ENCODE measurements at regions not wholly inside any gene's neighbourhood (a gene's known extent, or its start where the extent isn't known, plus 50 kb on each side); places are given as distances from the start of the nearest gene placed in this dataset.

DNA sequence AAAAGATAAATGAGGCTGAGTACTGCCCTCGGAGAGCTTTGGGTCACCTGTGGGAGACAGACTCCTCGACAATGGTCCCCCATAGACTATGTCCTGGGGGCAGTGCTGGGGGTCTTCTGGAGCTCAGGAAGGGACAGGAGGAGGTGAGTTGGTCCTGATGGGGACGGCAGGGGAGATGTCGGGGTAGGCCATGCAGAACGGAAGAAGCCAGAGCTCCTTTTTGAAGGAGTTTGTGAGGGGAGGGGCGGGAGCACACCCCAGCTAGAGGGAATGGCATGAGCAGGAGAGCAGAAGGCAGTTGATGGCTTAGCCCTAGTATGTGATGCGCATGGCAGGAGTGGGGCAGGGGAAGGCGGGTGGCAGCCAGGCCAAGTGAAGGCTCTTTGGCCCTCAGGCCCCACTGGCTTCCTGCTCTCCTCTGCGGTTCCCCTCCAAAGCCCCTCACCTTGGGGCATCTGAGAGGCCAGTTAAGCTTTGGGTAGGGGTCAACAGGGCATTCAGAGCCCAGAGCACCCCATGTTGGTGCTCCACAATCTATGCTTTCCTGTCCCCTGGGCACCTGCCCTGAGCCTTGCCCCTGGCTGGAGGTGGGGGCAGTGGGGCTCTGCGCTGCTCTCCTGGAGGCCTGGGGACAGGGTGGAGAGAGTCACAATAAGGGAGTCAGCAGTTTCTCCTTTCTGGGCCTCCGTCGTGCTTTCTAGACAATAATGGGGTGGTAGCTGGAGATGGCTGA, 179.3 kb downstream of the SMAD6 start:
- H3K4me3 ChIP-seq (ENCODE audit: low read depth in 1 of 2, low read length in 1 of 2): no peak overlapping the region
- no peaks in the 10 kb centered on the region for H3K27me3 ChIP-seq
- H3K9me3 ChIP-seq: no peaks in the 10 kb centered on the region
- no peaks in the 10 kb centered on the region for H3K4me1 ChIP-seq (ENCODE audit: control insufficient read depth in 1 of 2, insufficient read depth in 1 of 2, low read depth in 1 of 2, low read length in 1 of 2)
- H3K27ac ChIP-seq: no peak overlapping the region
- TF ChIP-seq, protein P1, sequence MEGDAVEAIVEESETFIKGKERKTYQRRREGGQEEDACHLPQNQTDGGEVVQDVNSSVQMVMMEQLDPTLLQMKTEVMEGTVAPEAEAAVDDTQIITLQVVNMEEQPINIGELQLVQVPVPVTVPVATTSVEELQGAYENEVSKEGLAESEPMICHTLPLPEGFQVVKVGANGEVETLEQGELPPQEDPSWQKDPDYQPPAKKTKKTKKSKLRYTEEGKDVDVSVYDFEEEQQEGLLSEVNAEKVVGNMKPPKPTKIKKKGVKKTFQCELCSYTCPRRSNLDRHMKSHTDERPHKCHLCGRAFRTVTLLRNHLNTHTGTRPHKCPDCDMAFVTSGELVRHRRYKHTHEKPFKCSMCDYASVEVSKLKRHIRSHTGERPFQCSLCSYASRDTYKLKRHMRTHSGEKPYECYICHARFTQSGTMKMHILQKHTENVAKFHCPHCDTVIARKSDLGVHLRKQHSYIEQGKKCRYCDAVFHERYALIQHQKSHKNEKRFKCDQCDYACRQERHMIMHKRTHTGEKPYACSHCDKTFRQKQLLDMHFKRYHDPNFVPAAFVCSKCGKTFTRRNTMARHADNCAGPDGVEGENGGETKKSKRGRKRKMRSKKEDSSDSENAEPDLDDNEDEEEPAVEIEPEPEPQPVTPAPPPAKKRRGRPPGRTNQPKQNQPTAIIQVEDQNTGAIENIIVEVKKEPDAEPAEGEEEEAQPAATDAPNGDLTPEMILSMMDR (IDR thresholded peaks at IDR 0.05): no peak
- H3K36me3 ChIP-seq: no peaks in the 10 kb centered on the region

DNA sequence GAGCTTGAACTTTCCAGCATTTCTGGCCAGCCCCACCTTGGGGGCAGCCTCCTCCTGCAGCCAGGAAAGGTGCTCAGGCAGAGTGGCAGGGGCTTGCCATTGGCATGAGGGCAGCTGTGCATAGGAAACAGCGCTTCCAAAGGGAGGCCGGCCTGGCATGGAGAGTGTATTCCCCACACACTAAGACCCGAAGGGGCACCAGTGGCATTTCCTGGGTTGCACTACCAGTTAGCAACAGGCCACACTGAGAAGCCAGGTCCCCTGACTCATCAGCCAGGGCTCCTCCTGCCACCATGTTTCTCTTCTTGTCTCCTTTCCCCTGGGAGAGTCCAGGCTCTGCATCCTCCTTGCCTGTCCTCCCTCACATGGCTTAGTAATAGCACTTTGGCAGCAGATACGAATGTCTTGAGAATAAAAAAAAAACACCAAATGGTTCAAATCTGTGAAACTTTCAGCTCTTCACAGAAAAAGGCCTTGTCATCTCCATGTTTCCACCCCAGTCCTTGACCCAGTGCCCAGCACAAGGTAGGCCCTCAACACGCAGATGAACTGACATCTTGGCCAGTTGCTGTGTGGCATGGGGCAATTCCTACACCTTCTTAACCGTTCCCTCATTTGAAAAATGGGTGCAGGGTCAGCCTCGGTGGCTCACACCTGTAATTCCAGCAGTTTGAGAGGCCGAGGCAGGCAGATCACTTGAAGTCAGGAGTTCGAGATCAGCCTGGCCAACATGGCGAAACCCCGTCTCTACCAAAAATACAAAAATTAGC, 180.4 kb downstream of the SMAD6 start:
- H3K4me1 ChIP-seq (ENCODE audit: control insufficient read depth in 1 of 2, insufficient read depth in 1 of 2, low read depth in 1 of 2, low read length in 1 of 2): no peaks in the 10 kb centered on the region
- H3K36me3 ChIP-seq: no peaks in the 10 kb centered on the region
- no peaks in the 10 kb centered on the region for H3K27me3 ChIP-seq
- no peak overlapping the region for H3K27ac ChIP-seq
- H3K4me3 ChIP-seq (ENCODE audit: low read depth in 1 of 2, low read length in 1 of 2): no peak overlapping the region
- no peaks in the 10 kb centered on the region for H3K9me3 ChIP-seq
- TF ChIP-seq, protein P1 (IDR thresholded peaks at IDR 0.05): no peak

DNA sequence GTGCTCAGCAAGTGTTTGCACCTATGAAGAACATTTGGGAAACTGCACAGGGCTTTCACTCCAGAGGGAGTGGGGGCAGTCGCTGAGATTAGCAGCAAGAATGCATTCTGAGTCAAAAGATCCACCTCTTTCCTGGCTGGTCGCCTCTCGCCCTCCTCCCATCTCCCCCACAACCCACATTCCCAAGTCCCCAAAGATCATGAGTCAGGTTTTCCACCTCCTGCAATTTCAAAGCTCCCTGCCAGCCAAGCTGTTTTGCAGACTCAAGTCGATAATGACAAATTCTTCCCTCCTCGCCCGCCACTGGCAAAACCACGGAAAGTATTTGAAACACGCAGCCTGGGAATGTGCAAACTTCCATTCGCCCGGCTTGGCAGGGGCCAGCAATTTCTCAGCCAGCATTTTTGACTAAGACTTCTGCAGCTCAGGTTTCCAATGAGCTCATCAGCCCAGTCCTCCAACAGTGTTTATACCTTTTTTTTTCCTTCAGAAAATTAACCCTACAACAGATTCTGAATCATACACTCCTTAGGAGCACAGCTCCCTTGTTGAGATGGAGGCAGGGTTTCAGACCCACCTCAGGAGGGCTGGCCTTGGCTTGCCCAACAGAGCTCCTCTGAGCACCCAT, 181.4 kb downstream of the SMAD6 start:
- Histone ChIP-seq H3K27me3 (no peaks in the 10 kb centered on the region), H3K36me3 (no peaks in the 10 kb centered on the region), H3K27ac (no peak overlapping the region), H3K4me3 (ENCODE audit: low read depth in 1 of 2, low read length in 1 of 2) (no peak overlapping the region), H3K9me3 (no peaks in the 10 kb centered on the region), H3K4me1 (ENCODE audit: control insufficient read depth in 1 of 2, insufficient read depth in 1 of 2, low read depth in 1 of 2, low read length in 1 of 2) (no peaks in the 10 kb centered on the region)
- TF ChIP-seq, protein P1 (IDR thresholded peaks at IDR 0.05): no peak

DNA sequence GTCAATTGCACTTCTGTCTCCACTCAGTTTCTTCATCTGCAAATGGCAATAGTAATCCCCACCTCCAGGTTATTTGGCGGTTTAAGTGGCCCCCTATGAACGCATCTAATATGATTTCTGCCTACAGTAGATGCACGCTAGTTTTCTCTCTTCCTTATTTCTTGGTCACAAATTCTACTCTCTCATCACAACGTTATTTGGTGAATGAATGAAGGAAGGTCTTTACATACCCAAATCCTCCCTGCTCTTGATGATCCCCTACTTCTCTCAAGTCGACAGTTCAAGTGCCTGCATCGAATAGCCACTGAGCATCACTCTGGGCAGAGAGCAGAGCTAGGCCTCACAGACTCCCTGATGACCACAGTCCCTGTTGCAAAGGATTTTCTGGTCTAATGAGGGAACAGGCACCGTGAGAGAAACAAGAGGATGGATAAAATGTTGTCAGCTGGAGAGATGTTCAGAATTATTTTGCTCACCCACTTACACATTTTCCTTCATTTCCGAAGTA, 181.2 kb upstream of the SMAD3 start:
- Histone ChIP-seq H3K9me3 (peaks cover 2% of the 10 kb centered on the region), H3K27ac (no peak overlapping the region), H3K4me1 (ENCODE audit: control insufficient read depth in 1 of 2, insufficient read depth in 1 of 2, low read depth in 1 of 2, low read length in 1 of 2) (no peaks in the 10 kb centered on the region), H3K27me3 (no peaks in the 10 kb centered on the region), H3K4me3 (ENCODE audit: low read depth in 1 of 2, low read length in 1 of 2) (no peak overlapping the region), H3K36me3 (no peaks in the 10 kb centered on the region)
- TF ChIP-seq, protein P1 (IDR thresholded peaks at IDR 0.05): no peak

DNA sequence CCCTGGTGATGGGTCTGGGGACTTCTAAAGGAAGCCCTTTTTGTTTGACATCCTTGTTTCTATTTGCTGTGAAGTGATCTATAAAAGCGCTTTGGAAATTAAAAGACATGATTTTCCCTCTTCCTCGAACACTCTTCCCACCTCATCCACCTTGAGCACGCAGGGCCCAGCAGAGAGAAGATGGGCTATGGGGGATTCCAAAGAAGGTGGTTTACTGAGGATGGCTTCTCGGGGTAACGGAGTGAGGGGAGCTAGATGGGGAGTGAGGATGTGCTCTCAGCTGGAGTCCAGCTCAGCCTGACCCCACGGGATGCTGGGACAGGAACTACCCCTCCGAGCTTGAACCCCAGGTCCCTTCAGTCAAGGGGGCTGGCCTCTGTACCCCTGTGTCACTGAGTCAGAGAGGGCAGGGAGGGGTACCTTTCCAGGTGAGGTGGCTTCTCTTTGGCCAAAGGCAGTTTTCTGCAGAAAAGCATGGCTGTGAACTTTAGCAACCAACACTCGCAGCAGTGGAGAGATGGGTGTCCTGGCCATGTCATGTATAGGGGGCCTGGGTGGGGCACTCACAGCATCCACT, 180.7 kb upstream of the SMAD3 start:
- H3K9me3 ChIP-seq: peaks cover 8% of the 10 kb centered on the region
- no peaks in the 10 kb centered on the region for H3K27me3 ChIP-seq
- H3K4me1 ChIP-seq (ENCODE audit: control insufficient read depth in 1 of 2, insufficient read depth in 1 of 2, low read depth in 1 of 2, low read length in 1 of 2): no peaks in the 10 kb centered on the region
- no peaks in the 10 kb centered on the region for H3K36me3 ChIP-seq
- H3K4me3 ChIP-seq (ENCODE audit: low read depth in 1 of 2, low read length in 1 of 2): no peak overlapping the region
- TF ChIP-seq, protein P1 (IDR thresholded peaks at IDR 0.05): no peak
- no peak overlapping the region for H3K27ac ChIP-seq
